ENCODE measurements at regions not wholly inside any gene's neighbourhood (a gene's known extent, or its start where the extent isn't known, plus 50 kb on each side); places are given as distances from the start of the nearest gene placed in this dataset.

- Histone ChIP-seq H2AFZ (ENCODE audit: low read length) (no peak overlapping the region), H3K79me2 (ENCODE audit: control insufficient read depth, insufficient read depth, low read length) (no peaks in the 10 kb centered on the region), H3K27ac (ENCODE audit: insufficient read depth, low read length) (no peak overlapping the region), H4K20me1 (ENCODE audit: control insufficient read depth, extremely low read depth, insufficient read depth, low read length) (no peaks in the 10 kb centered on the region), H3K4me1 (ENCODE audit: control insufficient read depth, extremely low read depth, insufficient read depth, low read length) (no peaks in the 10 kb centered on the region), H3K27me3 (ENCODE audit: control insufficient read depth, insufficient read depth, low read length) (no peaks in the 10 kb centered on the region), H3K4me3 (replicated peaks in 1 of 4; ENCODE audit: control extremely low read depth in 1 of 4, insufficient read depth in 1 of 4, low read depth in 3 of 4, low read length in 4 of 4) (no peak overlapping the region), H3K4me2 (ENCODE audit: extremely low read depth, insufficient read depth, low read length) (no peak overlapping the region), H3K36me3 (ENCODE audit: control insufficient read depth, insufficient read depth, low read length) (no peaks in the 10 kb centered on the region), H3K9ac (ENCODE audit: insufficient read depth, low read length) (no peak overlapping the region), H3K9me3 (ENCODE audit: control insufficient read depth, insufficient read depth, low read depth, low read length) (no peaks in the 10 kb centered on the region)
- TF ChIP-seq EZH2 (IDR thresholded peaks at IDR 0.05; ENCODE audit: low read length, missing control alignments), result no peak
- TF ChIP-seq, protein P1, sequence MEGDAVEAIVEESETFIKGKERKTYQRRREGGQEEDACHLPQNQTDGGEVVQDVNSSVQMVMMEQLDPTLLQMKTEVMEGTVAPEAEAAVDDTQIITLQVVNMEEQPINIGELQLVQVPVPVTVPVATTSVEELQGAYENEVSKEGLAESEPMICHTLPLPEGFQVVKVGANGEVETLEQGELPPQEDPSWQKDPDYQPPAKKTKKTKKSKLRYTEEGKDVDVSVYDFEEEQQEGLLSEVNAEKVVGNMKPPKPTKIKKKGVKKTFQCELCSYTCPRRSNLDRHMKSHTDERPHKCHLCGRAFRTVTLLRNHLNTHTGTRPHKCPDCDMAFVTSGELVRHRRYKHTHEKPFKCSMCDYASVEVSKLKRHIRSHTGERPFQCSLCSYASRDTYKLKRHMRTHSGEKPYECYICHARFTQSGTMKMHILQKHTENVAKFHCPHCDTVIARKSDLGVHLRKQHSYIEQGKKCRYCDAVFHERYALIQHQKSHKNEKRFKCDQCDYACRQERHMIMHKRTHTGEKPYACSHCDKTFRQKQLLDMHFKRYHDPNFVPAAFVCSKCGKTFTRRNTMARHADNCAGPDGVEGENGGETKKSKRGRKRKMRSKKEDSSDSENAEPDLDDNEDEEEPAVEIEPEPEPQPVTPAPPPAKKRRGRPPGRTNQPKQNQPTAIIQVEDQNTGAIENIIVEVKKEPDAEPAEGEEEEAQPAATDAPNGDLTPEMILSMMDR (conservative IDR thresholded peaks at IDR 0.05 in 1 of 2, IDR thresholded peaks at IDR 0.05 in 1 of 2; ENCODE audit: low read depth in 1 of 2, low read length in 2 of 2), result no peak
- no peak for DNase-seq (ENCODE audit: low read depth in 2 of 2)
These were observed 357.7 kb upstream of the SYT4 start for GRCh38 chr18:43634994-43635393.

GRCh38 chr18:43635397-43635796 is 358.1 kb upstream of the SYT4 start:
- Histone ChIP-seq H3K79me2 (ENCODE audit: control insufficient read depth, insufficient read depth, low read length) (no peaks in the 10 kb centered on the region), H2AFZ (ENCODE audit: low read length) (no peak overlapping the region), H3K27ac (ENCODE audit: insufficient read depth, low read length) (no peak overlapping the region), H3K4me1 (ENCODE audit: control insufficient read depth, extremely low read depth, insufficient read depth, low read length) (no peaks in the 10 kb centered on the region), H3K36me3 (ENCODE audit: control insufficient read depth, insufficient read depth, low read length) (no peaks in the 10 kb centered on the region), H3K4me3 (replicated peaks in 1 of 4; ENCODE audit: control extremely low read depth in 1 of 4, insufficient read depth in 1 of 4, low read depth in 3 of 4, low read length in 4 of 4) (no peak overlapping the region), H3K4me2 (ENCODE audit: extremely low read depth, insufficient read depth, low read length) (no peak overlapping the region), H3K9me3 (ENCODE audit: control insufficient read depth, insufficient read depth, low read depth, low read length) (no peaks in the 10 kb centered on the region), H4K20me1 (ENCODE audit: control insufficient read depth, extremely low read depth, insufficient read depth, low read length) (no peaks in the 10 kb centered on the region), H3K27me3 (ENCODE audit: control insufficient read depth, insufficient read depth, low read length) (no peaks in the 10 kb centered on the region), H3K9ac (ENCODE audit: insufficient read depth, low read length) (no peak overlapping the region)
- TF ChIP-seq, protein P1 (conservative IDR thresholded peaks at IDR 0.05 in 1 of 2, IDR thresholded peaks at IDR 0.05 in 1 of 2; ENCODE audit: low read depth in 1 of 2, low read length in 2 of 2), result no peak
- TF ChIP-seq EZH2 (IDR thresholded peaks at IDR 0.05; ENCODE audit: low read length, missing control alignments), result no peak
- no peak for DNase-seq (ENCODE audit: low read depth in 2 of 2)

DNA sequence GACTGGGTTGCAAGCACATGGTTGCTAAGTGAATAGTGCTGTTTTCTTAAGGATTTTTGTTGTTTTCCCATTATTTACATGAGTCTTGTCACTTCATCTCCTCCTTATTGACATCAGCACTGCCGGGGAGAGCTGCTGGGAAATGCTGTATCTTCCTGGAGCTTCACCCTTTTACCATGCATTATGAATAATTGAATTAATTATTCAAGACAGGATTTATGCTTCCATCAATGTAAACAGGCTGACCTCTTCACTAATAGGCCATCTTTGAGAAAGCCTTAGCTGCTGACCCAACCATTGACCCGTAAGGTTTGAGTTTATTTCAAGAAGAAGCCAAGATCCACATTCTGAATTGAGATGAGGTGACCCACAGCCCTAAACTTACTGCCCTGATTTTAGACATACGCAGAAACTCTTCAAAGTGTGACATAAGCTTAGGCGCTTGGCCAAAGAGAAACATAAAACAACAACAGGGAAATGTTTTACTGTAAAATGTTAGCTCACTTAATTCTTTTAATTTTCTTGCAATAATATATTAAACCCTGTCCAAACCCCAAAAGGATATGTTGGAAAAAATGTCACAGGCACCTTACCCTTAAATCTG is 365.5 kb upstream of the SYT4 start:
- Histone ChIP-seq H3K4me1 (ENCODE audit: control insufficient read depth, extremely low read depth, insufficient read depth, low read length) (no peaks in the 10 kb centered on the region), H3K27me3 (ENCODE audit: control insufficient read depth, insufficient read depth, low read length) (no peaks in the 10 kb centered on the region), H3K27ac (ENCODE audit: insufficient read depth, low read length) (no peak overlapping the region), H3K9me3 (ENCODE audit: control insufficient read depth, insufficient read depth, low read depth, low read length) (no peaks in the 10 kb centered on the region), H3K4me2 (ENCODE audit: extremely low read depth, insufficient read depth, low read length) (no peak overlapping the region), H2AFZ (ENCODE audit: low read length) (no peak overlapping the region), H4K20me1 (ENCODE audit: control insufficient read depth, extremely low read depth, insufficient read depth, low read length) (no peaks in the 10 kb centered on the region), H3K79me2 (ENCODE audit: control insufficient read depth, insufficient read depth, low read length) (no peaks in the 10 kb centered on the region), H3K4me3 (replicated peaks in 1 of 4; ENCODE audit: control extremely low read depth in 1 of 4, insufficient read depth in 1 of 4, low read depth in 3 of 4, low read length in 4 of 4) (no peak overlapping the region), H3K36me3 (ENCODE audit: control insufficient read depth, insufficient read depth, low read length) (no peaks in the 10 kb centered on the region), H3K9ac (ENCODE audit: insufficient read depth, low read length) (no peak overlapping the region)
- DNase-seq (ENCODE audit: low read depth in 2 of 2), result no peak
- no peak for TF ChIP-seq EZH2 (IDR thresholded peaks at IDR 0.05; ENCODE audit: low read length, missing control alignments)
- TF ChIP-seq, protein P1 (conservative IDR thresholded peaks at IDR 0.05 in 1 of 2, IDR thresholded peaks at IDR 0.05 in 1 of 2; ENCODE audit: low read depth in 1 of 2, low read length in 2 of 2), result no peak
